ENCODE measurements at regions not wholly inside any gene's neighbourhood (a gene's known extent, or its start where the extent isn't known, plus 50 kb on each side); places are given as distances from the start of the nearest gene placed in this dataset.
"Not testable (repeated sequence)": the region's sequence is repeated elsewhere in the genome, so short reads cannot be mapped to it uniquely, and the experiment has no call there.

- DNase-seq (ENCODE audit: low spot score): no peak
These were observed 107.4 kb downstream of the LEPR start for GRCh38 chr1:65527707-65528503.

DNA sequence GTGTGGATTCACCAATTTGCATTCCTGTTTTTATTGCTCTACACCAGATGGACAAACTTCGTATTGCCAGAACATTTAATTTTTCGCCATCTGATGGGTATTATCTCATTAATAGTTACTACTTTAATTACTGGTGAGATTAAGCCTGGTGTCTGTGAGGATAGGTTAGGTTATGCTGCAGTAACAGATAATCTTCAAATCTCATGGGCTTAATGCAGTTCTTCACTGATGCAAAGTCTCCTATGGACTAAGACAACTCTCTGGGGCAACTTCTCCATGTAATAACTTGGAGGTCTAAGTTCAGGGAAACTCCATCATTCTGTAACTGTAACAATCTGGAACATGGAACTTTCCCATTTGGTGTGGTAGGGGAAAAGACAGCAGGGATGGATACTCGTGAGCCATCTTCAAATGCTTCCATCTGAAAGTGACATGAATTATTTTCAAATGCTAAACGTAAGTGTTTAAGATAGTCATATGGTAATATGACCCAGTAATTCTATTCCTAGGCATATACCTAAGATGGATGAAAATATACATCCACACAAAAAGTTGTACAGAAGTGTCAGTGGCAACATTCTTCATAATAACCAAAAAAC lies 111.6 kb downstream of the LEPR start:
- DNase-seq (ENCODE audit: low spot score): no peak

- DNase-seq (ENCODE audit: low spot score): no peak
These were observed 115.5 kb downstream of the LEPR start for GRCh38 chr1:65535981-65536380.

DNA sequence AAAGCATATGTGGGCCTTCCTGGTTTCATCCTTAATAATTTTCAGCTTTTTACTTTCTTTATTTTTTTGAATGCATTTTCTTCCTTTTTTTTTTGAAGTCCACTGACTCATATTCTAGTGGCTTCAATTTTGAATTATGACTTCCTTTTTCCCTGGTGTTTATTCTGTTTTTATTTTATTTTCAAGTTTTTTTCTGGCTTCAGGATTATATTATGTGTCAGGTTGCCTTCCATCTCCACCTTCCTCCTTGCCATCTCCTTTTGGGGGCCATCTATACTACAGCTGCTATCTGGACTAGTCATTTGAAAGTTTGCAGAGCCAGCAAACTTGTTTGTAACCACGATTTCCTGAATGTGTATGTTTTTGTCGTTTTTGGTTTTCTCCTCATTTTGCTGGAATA lies 117.6 kb downstream of the LEPR start:
- no peak for DNase-seq (ENCODE audit: low spot score)

DNA sequence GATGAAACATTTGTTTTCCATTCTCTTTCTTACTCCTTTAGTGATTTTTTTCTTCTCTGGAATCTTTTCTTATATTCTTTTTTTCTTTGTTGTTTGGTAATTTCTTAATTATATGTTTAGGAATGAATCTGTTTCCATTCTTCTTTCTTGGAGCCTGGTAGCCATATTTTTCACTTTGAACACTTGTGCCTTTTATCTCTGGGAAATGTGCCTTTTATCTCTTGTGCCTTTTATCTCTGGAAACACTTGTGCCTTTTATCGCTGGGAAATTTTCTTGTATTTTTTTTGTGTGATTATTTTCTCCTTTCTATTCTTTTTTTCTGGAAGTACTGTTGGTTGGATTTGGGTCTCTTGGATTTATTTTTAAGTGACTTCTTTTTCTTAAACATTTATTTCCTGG lies 118.2 kb downstream of the LEPR start:
- DNase-seq (ENCODE audit: low spot score): no peak

GRCh38 chr1:65539266-65540131 lies 119.0 kb downstream of the LEPR start:
- no peak for DNase-seq (ENCODE audit: low spot score)

DNA sequence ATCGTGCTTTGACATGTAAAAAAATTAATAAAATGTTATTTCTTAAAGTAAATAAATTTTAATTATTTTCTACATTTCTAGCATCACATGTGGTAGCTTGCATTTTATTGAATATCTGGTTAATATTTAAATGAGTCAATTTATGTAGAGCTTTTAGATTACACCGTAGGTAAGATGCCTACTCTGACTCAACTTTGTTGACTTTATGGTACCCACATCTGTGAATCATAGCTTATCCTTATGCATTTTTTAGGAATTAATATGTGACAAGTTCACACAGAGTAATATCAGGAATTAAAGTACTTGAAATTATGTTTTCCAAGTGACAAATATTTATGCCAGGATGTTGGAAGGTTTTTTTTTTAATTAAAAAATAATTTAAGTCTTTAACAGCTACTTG lies 120.7 kb downstream of the LEPR start:
- no peak for DNase-seq (ENCODE audit: low spot score)

DNA sequence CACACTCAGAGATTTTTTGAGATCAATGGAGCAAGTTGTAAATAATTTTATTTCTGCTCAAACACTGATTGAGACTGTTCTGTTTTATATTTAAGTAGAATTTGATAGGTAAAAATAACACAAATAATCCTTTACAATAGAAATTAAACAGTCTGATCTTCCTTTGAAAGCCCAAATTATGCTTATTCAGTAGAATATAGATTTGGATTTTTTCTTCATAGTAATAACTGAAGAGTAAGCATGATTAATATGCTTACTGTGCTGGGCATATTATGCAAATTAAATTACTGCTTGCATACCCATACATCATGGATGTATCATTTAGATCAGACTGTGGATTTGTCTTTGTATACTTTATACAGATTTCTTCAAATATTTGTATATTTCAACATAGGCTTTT lies 121.4 kb downstream of the LEPR start:
- DNase-seq (ENCODE audit: low spot score): no peak

- DNase-seq (ENCODE audit: low spot score): not testable (repeated sequence)
These were observed 122.1 kb downstream of the LEPR start for GRCh38 chr1:65542592-65542991.

DNA sequence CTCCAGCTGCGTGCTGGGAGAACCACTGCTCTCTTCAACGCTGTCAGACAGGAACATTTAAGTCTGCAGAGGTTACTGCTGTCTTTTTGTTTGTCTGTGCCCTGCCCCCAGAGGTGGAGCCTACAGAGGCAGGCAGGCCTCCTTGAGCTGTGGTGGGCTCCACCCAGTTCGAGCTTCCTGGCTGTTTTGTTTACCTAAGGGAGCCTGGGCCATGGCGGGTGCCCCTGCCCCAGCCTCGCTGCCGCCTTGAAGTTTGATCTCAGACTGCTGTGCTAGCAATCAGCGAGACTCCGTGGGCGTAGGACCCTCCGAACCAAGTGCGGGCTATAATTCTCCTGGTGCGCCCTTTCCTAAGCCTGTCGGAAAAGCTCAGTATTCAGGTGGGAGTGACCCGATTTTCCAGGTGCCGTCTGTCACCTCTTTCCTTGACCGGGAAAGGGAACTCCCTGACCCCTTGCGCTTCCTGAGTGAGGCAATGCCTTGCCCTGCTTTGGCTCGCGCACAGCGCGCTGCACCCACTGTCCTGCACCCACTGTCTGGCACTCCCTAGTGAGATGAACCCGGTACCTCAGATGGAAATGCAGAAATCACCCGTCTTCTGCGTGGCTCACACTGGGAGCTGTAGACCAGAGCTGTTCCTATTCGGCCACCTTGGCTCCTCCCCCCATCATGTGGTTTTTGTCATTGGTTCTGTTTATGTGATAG lies 130.0 kb downstream of the LEPR start:
- DNase-seq (ENCODE audit: low spot score): not testable (repeated sequence)

GRCh38 chr1:65552484-65552883 lies 132.0 kb downstream of the LEPR start:
- DNase-seq (ENCODE audit: low spot score): not testable (repeated sequence)

- not testable (repeated sequence) for DNase-seq (ENCODE audit: low spot score)
These were observed 133.8 kb downstream of the LEPR start for GRCh38 chr1:65554086-65554764.

GRCh38 chr1:65554829-65555228 lies 134.4 kb downstream of the LEPR start:
- no peak for DNase-seq (ENCODE audit: low spot score)

DNA sequence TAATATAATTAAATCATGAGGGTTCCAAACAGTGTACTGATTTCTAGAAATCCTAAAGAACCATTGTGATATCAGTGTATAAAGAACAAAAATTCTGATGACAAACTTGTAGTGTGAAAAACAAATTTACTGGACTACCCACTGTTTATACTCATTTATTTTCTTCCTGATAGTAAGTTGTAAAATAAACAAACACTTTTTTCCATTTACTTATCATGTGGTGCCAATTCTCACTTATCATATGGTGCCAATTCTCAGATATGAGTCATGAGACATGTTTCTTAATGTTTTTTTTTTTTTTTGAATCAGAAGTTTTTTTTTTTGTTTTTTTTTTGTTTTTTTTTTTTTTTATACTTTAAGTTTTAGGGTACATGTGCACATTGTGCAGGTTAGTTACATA lies 137.7 kb downstream of the LEPR start:
- DNase-seq (ENCODE audit: low spot score): no peak

DNA sequence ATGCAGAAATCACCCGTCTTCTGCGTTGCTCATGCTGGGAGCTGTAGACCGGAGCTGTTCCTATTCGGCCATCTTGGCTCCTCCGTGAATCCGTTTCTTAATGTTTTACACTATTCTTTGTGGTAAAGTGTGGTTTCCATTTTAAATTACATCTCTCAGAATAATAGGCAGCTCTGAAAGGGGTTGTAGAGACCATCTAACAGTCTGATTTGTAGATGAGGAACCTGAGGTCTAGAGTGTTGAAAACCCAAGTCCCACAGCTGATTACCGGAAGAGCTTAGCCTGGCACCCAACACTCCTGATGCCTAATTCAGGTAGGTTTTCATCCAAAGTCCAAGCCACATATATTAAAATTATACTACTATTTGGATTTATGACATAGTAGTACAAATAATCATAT lies 144.0 kb downstream of the LEPR start:
- DNase-seq (ENCODE audit: low spot score): no peak

- no peak for DNase-seq (ENCODE audit: low spot score)
These were observed 147.8 kb downstream of the LEPR start for GRCh38 chr1:65568285-65568684.

DNA sequence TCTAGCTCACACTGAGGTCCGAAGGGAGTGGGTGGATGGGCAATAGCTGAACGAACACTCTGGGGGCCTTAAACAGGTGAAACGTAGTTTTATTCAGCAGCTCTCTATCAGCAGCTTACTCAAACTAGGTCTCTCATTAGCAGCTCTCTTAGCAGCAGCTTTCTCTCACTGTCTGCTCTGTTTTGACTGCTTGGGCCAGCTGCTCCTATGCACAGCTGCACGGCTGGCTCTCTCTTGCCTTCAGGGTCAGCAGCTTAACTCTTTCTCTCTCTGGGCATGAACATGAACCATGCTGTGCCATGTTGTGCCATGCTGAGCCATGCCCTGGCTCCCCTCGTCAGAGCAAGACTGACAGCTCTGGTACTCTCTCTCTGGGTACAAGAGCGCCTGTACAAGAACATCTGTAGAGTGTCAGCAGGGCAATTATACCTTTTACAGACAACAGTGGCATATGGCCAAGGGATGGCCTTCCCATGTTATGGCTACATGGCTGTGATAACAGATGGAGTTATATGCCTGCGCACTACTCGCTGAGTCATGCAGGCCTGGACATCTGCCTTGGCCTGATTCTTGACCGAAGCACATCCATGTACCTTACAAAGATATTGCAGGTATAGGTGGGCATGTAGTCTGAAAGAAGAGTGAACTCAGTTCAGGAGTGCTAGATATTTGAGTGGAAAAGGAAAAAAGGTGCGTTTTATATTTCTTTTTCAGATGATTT lies 152.4 kb downstream of the LEPR start:
- DNase-seq (ENCODE audit: low spot score): no peak

DNA sequence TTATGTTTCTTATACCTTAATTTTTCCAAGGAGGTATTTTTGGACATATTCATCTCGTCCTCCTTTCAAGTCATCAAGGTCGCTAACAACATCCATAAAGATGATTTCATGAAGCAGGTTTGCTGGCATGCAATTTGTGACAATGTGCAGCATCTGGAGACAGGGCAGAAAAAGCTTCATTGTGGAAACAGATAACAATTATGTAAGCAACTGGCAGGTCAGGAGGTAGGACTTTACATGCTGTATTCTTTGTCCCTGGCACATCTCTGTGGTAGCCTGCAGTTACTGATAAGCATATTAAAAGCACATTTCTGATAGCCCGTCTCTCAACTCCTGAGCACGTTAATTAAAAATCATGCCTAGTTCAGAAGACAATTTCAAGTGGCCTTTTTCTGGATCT lies 156.8 kb downstream of the LEPR start:
- DNase-seq (ENCODE audit: low spot score): no peak

- DNase-seq (ENCODE audit: low spot score): not testable (repeated sequence)
These were observed 157.5 kb downstream of the LEPR start for GRCh38 chr1:65577982-65578381.

GRCh38 chr1:65581119-65581518 lies 160.7 kb downstream of the LEPR start:
- no peak for DNase-seq (ENCODE audit: low spot score)

- no peak for DNase-seq (ENCODE audit: low spot score)
These were observed 163.9 kb downstream of the LEPR start for GRCh38 chr1:65584399-65584798.
